MCF 10A (cell line): ENCODE measurements at regions not wholly inside any gene's neighbourhood (a gene's known extent, or its start where the extent isn't known, plus 50 kb on each side); places are given as distances from the start of the nearest gene placed in this dataset.

Source experiments
- BruUV-seq: library from RNA; stranded (reverse); fragments of 400-500 nt; replicated peaks from 2 replicates; lab custom pipeline; 2021; lab: Mats Ljungman, UMichigan
- CTCF ChIA-PET: fragments of 300-600 bp; sonication (Branson Sonifier 250); formaldehyde crosslinking; extraction: SDS; loops from one replicate; lab custom pipeline; 2021; ENCODE audit warnings: antibody characterized with exemption, inconsistent platforms; lab: Yijun Ruan, JAX
- POLR2A ChIA-PET: fragments of 300-600, 350-650 bp; sonication (Branson Sonifier 250); formaldehyde crosslinking; extraction: SDS; loops from one replicate; lab custom pipeline; 2020; ENCODE audit warnings: antibody characterized with exemption, inconsistent platforms; lab: Yijun Ruan, JAX
- DNase-seq: peaks from one replicate; pipeline ENCODE4 v3.0.0-alpha.2; 2018; ENCODE audit not compliant: unreplicated experiment
- H3K27ac Mint-ChIP-seq: one replicate; pipeline ENCODE4 v1.8.0; 2022; ENCODE audit warnings: mild to moderate bottlenecking, low read depth, mixed read lengths; ENCODE audit not compliant: unreplicated experiment
- H3K27me3 Mint-ChIP-seq: one replicate; pipeline ENCODE4 v1.8.0; 2022; ENCODE audit warnings: mixed read lengths; ENCODE audit not compliant: insufficient read depth, unreplicated experiment
- H3K36me3 Mint-ChIP-seq: one replicate; pipeline ENCODE4 v1.8.0; 2022; ENCODE audit warnings: mild to moderate bottlenecking, moderate library complexity, mixed read lengths; ENCODE audit not compliant: insufficient read depth, unreplicated experiment
- H3K4me1 Mint-ChIP-seq: one replicate; pipeline ENCODE4 v1.8.0; 2022; ENCODE audit warnings: mixed read lengths; ENCODE audit not compliant: insufficient read depth, unreplicated experiment
- H3K4me3 Mint-ChIP-seq: one replicate; pipeline ENCODE4 v1.8.0; 2022; ENCODE audit warnings: mild to moderate bottlenecking, moderate library complexity, mixed read lengths; ENCODE audit not compliant: unreplicated experiment
- H3K9me3 Mint-ChIP-seq: one replicate; pipeline ENCODE4 v1.8.0; 2022; ENCODE audit warnings: mixed read lengths; ENCODE audit not compliant: unreplicated experiment
- intact Hi-C: fragments of 100-400 bp; cut with micrococcal nuclease; formaldehyde crosslinking; loops from 2 replicates; pipeline ENCODE4 v1.14.1; 2022
- TF ChIP-seq, protein P1 (sequence below): fragments of 200-600 bp; IDR thresholded peaks from one replicate; pipeline ENCODE4 v1.8.0; 2022; ENCODE audit warnings: antibody characterized with exemption, mild to moderate bottlenecking; ENCODE audit not compliant: unreplicated experiment

DNA sequence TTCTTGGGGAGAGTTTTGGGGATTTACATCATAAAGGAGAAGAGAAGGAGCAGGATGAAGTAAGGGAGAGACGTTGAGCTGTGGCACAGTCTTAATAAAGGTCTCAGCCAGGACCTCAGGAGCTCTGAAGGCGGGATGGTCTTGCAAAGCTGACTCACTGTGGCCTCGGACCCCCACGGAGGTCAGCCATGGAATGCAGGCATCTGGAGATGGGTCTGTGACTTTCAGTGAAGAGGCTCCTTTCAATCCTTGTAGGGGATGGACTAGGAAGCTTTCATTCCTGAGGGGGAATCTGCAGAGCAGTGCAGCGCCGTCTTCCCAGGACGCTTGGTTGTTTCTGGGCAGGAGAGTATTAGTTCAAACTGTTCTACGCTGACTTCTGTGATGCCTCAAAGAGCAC is 65.7 kb upstream of the BASP1 start:
- TF ChIP-seq, protein P1, sequence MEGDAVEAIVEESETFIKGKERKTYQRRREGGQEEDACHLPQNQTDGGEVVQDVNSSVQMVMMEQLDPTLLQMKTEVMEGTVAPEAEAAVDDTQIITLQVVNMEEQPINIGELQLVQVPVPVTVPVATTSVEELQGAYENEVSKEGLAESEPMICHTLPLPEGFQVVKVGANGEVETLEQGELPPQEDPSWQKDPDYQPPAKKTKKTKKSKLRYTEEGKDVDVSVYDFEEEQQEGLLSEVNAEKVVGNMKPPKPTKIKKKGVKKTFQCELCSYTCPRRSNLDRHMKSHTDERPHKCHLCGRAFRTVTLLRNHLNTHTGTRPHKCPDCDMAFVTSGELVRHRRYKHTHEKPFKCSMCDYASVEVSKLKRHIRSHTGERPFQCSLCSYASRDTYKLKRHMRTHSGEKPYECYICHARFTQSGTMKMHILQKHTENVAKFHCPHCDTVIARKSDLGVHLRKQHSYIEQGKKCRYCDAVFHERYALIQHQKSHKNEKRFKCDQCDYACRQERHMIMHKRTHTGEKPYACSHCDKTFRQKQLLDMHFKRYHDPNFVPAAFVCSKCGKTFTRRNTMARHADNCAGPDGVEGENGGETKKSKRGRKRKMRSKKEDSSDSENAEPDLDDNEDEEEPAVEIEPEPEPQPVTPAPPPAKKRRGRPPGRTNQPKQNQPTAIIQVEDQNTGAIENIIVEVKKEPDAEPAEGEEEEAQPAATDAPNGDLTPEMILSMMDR = no peak
- H3K27me3 Mint-ChIP-seq = no peaks in the 10 kb centered on the region
- no TSS peak for BruUV-seq
- H3K4me3 Mint-ChIP-seq = no peak overlapping the region
- H3K27ac Mint-ChIP-seq = no peak overlapping the region
- intact Hi-C loops = no loop called here
- no peak for DNase-seq
- ChIA-PET POLR2A (no interaction called here), CTCF (interaction anchor here (1.3 to 3.0 kb wide), 2 partner anchors 19 to 37 kb away, joined by 5 to 20 read pairs; no protein-coding TSS in a partner anchor)
- H3K9me3 Mint-ChIP-seq = no peaks in the 10 kb centered on the region
- H3K36me3 Mint-ChIP-seq = no peaks in the 10 kb centered on the region
- H3K4me1 Mint-ChIP-seq = peaks cover 17% of the 10 kb centered on the region

DNA sequence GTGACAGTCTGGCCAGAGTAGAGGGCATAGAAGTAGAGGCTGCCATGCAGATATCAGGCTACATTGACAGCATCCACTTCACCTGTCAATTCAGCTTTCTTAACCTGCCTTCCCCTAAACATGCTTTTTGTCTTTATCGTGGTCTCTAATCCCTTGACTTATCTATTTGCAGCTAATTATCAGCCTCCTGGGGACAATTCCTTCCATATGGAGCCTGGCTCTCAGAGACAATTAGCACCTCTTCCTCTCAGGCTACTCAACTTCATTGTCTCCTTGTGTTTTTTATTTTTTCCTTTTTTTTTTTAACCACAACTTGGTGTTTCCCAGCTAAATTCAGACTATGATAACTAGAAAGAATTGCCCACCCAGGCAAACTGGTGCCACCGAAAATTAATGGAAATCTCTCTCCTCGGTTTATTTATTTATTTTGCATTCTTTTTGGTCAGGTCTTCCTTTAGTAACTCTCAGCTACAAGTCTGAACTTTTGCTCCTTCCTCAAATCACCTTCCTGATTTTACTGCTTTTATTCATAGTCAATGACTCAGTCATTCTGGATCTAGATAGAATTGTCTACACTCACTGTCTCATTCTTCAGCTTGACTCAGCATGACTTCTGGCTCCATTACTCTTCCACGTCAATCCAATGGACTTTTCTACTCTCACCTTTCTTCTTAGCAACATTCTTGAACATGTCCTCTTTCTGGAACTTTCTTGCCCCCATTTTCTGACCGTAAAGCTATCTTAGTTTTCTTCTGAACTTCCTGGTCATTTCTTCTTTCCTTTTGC is 63.0 kb upstream of the BASP1 start:
- Mint-ChIP-seq H3K4me1 (peaks cover 31% of the 10 kb centered on the region), H3K9me3 (no peaks in the 10 kb centered on the region), H3K27me3 (no peaks in the 10 kb centered on the region), H3K36me3 (no peaks in the 10 kb centered on the region), H3K27ac (no peak overlapping the region), H3K4me3 (no peak overlapping the region)
- POLR2A ChIA-PET = interaction anchor here (0.6 to 1.1 kb wide), 3 partner anchors 43 to 1236 kb away, joined by 3 to 5 read pairs (median 4); partner anchors contain the start of gene MYO10
- TF ChIP-seq, protein P1 = no peak
- DNase-seq = peak; percentile 56
- no TSS peak for BruUV-seq
- intact Hi-C loops = no loop called here
- CTCF ChIA-PET = interaction anchor here (0.6 to 3.0 kb wide), 10 partner anchors 21 to 1162 kb away, joined by 3 to 22 read pairs (median 4); no protein-coding TSS in a partner anchor

DNA sequence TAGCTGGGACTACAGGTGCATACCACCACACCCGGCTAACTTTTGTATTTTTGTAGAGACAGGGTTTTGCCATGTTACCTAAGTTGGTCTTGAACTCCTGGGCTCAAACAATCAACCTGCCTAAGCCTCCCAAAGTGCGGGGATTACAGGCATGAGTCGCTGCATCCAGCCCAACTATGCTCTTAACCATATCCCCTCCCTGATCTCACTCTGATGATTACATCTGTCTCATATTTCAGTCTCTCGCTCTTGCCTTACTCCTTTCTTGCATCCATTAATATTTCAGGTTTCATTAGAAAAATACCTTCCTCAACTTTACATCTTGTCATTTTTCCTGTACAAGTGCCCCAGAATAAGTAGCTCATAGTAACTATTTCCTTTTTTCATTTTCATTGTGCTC is 61.0 kb upstream of the BASP1 start:
- Mint-ChIP-seq H3K9me3 (no peaks in the 10 kb centered on the region), H3K27me3 (no peaks in the 10 kb centered on the region), H3K4me1 (peaks cover 31% of the 10 kb centered on the region), H3K27ac (no peak overlapping the region), H3K36me3 (no peaks in the 10 kb centered on the region), H3K4me3 (no peak overlapping the region)
- BruUV-seq = no TSS peak
- intact Hi-C loops = no loop called here
- ChIA-PET POLR2A (interaction anchor here (0.6 to 1.8 kb wide), 3 partner anchors 12 to 561 kb away, joined by 3 to 8 read pairs (median 4); partner anchors contain the start of gene MYO10), CTCF (interaction anchor here (0.5 to 1.9 kb wide), 6 partner anchors 24 to 302 kb away, joined by 3 to 18 read pairs (median 6); partner anchors contain the start of gene MYO10)
- TF ChIP-seq, protein P1 = no peak
- DNase-seq = peak; percentile 17

DNA sequence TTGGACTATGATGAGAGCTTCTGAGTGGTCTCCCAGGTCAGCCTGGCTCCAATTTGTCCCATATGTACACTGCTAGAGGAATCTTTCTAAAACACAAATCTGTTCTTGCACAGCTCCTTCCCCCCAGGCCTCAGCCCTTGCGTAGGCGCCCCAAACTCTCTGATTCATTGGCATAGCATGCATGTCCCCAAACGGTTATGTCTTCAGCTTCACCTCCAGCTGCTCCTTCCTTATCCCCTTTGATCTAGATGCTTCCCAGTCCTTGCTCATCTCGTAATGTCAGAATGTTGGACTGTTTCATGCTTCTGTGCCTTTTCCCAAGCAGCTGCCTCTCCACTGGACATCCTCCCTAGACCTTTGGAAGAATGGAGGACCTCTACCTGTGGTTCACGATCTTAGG is 60.1 kb upstream of the BASP1 start:
- no TSS peak for BruUV-seq
- Mint-ChIP-seq H3K27ac (peak overlapping the region; percentile 25), H3K36me3 (no peaks in the 10 kb centered on the region), H3K4me3 (no peak overlapping the region), H3K27me3 (no peaks in the 10 kb centered on the region), H3K9me3 (no peaks in the 10 kb centered on the region), H3K4me1 (peaks cover 31% of the 10 kb centered on the region)
- ChIA-PET CTCF (interaction anchor here (0.5 to 1.9 kb wide), 7 partner anchors 10 to 303 kb away, joined by 3 to 18 read pairs (median 5); partner anchors contain the start of gene MYO10), POLR2A (interaction anchor here (1.0 to 1.8 kb wide), 2 partner anchors 9 to 221 kb away, joined by 3 to 8 read pairs; partner anchors contain the start of gene MYO10)
- peak; percentile 23 for DNase-seq
- TF ChIP-seq, protein P1 = no peak
- intact Hi-C loops = no loop called here
